Neural cell (in vitro differentiated cells): ENCODE measurements at regions not wholly inside any gene's neighbourhood (a gene's known extent, or its start where the extent isn't known, plus 50 kb on each side); places are given as distances from the start of the nearest gene placed in this dataset.
A peak's percentile ranks its signal among the peaks of the same experiment; 100 is the strongest.

ENCODE experiments used
- H2AFZ ChIP-seq: fragments of 200-600, 300-800 bp; sonication (generic), shearing (Covaris generic); 2 replicates; pipeline ENCODE4 v1.6.0; 2014; ENCODE audit warnings: low read depth, mild to moderate bottlenecking, antibody characterized with exemption, low read length, moderate library complexity
- H3F3A ChIP-seq: fragments of 200-600 bp; shearing (Covaris generic); 2 replicates; pipeline ENCODE4 v1.6.1; 2016; ENCODE audit warnings: mild to moderate bottlenecking, moderate library complexity, mixed read lengths, antibody characterized with exemption, low read length; ENCODE audit not compliant: insufficient read depth, poor library complexity, severe bottlenecking
- H3K27ac ChIP-seq: fragments of 200-600, 300-800 bp; sonication (generic), shearing (Covaris generic); 2 replicates; pipeline ENCODE4 v1.5.1; 2014; ENCODE audit warnings: mild to moderate bottlenecking, low read length, moderate library complexity
- H3K27me3 ChIP-seq: fragments of 300-800, 200-600 bp; sonication (generic), shearing (Covaris generic); 2 replicates; pipeline ENCODE4 v1.6.0; 2014; ENCODE audit warnings: mild to moderate bottlenecking, low read depth, low read length, moderate library complexity; ENCODE audit not compliant: insufficient read depth
- H3K36me3 ChIP-seq: fragments of 300-800, 200-600 bp; sonication (generic), shearing (Covaris generic); 2 replicates; pipeline ENCODE4 v1.5.1; 2014; ENCODE audit warnings: mild to moderate bottlenecking, antibody characterized with exemption, low read length, moderate library complexity; ENCODE audit not compliant: insufficient read depth
- H3K4me2 ChIP-seq: fragments of 300-800, 200-600 bp; sonication (generic), shearing (Covaris generic); 2 replicates; pipeline ENCODE4 v1.6.0; 2014; ENCODE audit warnings: mild to moderate bottlenecking, low read length
- H3K4me3 ChIP-seq: fragments of 300-800, 200-600 bp; sonication (generic), shearing (Covaris generic); 2 replicates; pipeline ENCODE4 v1.5.1; 2014; ENCODE audit warnings: mild to moderate bottlenecking, low read length, moderate library complexity
- H3K79me2 ChIP-seq: fragments of 200-600 bp; shearing (Covaris generic); replicated peaks from 2 replicates; pipeline ENCODE4 v1.6.0; 2014; ENCODE audit warnings: mild to moderate bottlenecking, low read length, moderate library complexity; ENCODE audit not compliant: insufficient read depth
- H3K9ac ChIP-seq: fragments of 300-800, 200-600 bp; sonication (generic), shearing (Covaris generic); 2 replicates; pipeline ENCODE4 v1.6.1; 2016; ENCODE audit warnings: mild to moderate bottlenecking, low read length, mixed read lengths
- H3K9me2 ChIP-seq: fragments of 200-600 bp; shearing (Covaris generic); 2 replicates; pipeline ENCODE4 v1.6.1; 2016; ENCODE audit warnings: mild to moderate bottlenecking, low read length, mixed read lengths; ENCODE audit not compliant: insufficient read depth
- H3K9me3 ChIP-seq: fragments of 200-600, 300-800 bp; sonication (generic), shearing (Covaris generic); 2 replicates; pipeline ENCODE4 v1.6.1; 2016; ENCODE audit warnings: mild to moderate bottlenecking, mixed run types, low read length, moderate library complexity, mixed read lengths
- H4K20me1 ChIP-seq: fragments of 200-600 bp; shearing (Covaris generic); 2 replicates; pipeline ENCODE4 v1.6.1; 2016; ENCODE audit warnings: mild to moderate bottlenecking, mixed run types; ENCODE audit not compliant: insufficient read depth
- EP300 ChIP-seq: fragments of 450-650 bp; conservative IDR thresholded peaks from 2 replicates; pipeline ENCODE4 v1.6.1; 2014; ENCODE audit warnings: antibody characterized with exemption, mild to moderate bottlenecking, moderate library complexity; ENCODE audit not compliant: poor library complexity, severe bottlenecking
- EZH2 ChIP-seq: fragments of 200-600, 300-800 bp; shearing (Covaris generic), sonication (generic); IDR thresholded peaks from 2 replicates; pipeline ENCODE4 v1.6.1; 2014; ENCODE audit warnings: antibody characterized with exemption, low read length, borderline replicate concordance, mild to moderate bottlenecking; ENCODE audit not compliant: insufficient read depth, poor library complexity, severe bottlenecking
- MXI1 ChIP-seq: fragments of 450-650 bp; conservative IDR thresholded peaks from 2 replicates; pipeline ENCODE4 v1.6.1; 2014; ENCODE audit warnings: antibody characterized with exemption, mild to moderate bottlenecking; ENCODE audit not compliant: poor library complexity, severe bottlenecking
- POLR2AphosphoS5 ChIP-seq: IDR thresholded peaks from 2 replicates; pipeline ENCODE4 v1.6.1; 2012
- RAD21 ChIP-seq: fragments of 450-650 bp; conservative IDR thresholded peaks from 2 replicates; pipeline ENCODE4 v1.6.1; 2014; ENCODE audit warnings: antibody characterized with exemption, mild to moderate bottlenecking, moderate library complexity
- SMC3 ChIP-seq: fragments of 450-650 bp; conservative IDR thresholded peaks from 2 replicates; pipeline ENCODE4 v1.6.1; 2014; ENCODE audit warnings: antibody characterized with exemption, mild to moderate bottlenecking, moderate library complexity; ENCODE audit not compliant: poor library complexity
- TF ChIP-seq, protein P1 (sequence below): fragments of 450-650 bp; IDR thresholded peaks from 2 replicates; pipeline ENCODE4 v1.5.1; 2014; ENCODE audit warnings: antibody characterized with exemption, mild to moderate bottlenecking, moderate library complexity; ENCODE audit not compliant: poor library complexity, severe bottlenecking
- TF ChIP-seq, protein P2 (sequence below): IDR thresholded peaks from 2 replicates; pipeline ENCODE4 v1.6.1; 2012; ENCODE audit warnings: borderline replicate concordance

DNA sequence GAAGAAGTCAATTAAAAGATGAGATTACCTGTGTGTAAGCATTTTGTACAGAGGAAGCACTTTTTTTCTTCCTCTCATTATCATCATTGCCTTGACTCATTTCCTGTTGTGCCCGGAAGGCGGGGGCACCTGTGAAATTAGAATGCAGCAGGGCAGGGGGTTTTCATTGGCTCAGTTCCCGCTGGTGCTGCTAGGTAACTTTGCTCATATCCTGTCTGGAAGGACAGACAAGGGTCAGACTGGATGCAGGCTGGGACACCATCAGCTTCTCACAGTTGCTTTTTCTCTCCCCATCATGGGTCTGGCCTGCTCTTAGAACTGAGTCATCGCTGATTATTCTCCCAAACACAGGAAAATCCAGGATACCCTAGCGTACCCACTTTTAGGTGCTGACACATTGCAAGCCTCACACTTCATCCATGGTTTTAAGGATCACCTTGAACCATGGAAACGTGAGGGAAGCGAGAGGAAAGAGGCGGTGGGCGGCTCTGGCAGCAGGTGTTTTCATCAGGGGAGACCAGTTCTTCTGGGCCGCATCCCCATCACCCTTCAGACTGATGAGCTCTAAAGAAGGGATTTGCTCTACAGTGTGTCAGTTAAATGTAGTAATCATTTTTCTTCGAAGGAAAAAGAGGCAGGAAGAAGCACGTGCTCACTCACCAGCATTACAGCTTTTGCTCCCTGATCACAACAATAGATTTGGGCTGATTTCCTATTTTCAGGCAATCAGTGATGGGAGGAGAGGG, 195.7 kb upstream of the SASH1 start:
- H4K20me1 ChIP-seq = no peaks in the 10 kb centered on the region
- no peak overlapping the region for H3K4me3 ChIP-seq
- H3K9me2 ChIP-seq = no peaks in the 10 kb centered on the region
- H3K9ac ChIP-seq = no peak overlapping the region
- H3K36me3 ChIP-seq = no peaks in the 10 kb centered on the region
- H3K27ac ChIP-seq = no peak overlapping the region
- H3K4me2 ChIP-seq = no peak overlapping the region
- no peaks in the 10 kb centered on the region for H3K79me2 ChIP-seq
- H3K27me3 ChIP-seq = no peaks in the 10 kb centered on the region
- H2AFZ ChIP-seq = no peak overlapping the region
- H3F3A ChIP-seq = no peaks in the 10 kb centered on the region
- no peaks in the 10 kb centered on the region for H3K9me3 ChIP-seq
- TF ChIP-seq, protein P1, sequence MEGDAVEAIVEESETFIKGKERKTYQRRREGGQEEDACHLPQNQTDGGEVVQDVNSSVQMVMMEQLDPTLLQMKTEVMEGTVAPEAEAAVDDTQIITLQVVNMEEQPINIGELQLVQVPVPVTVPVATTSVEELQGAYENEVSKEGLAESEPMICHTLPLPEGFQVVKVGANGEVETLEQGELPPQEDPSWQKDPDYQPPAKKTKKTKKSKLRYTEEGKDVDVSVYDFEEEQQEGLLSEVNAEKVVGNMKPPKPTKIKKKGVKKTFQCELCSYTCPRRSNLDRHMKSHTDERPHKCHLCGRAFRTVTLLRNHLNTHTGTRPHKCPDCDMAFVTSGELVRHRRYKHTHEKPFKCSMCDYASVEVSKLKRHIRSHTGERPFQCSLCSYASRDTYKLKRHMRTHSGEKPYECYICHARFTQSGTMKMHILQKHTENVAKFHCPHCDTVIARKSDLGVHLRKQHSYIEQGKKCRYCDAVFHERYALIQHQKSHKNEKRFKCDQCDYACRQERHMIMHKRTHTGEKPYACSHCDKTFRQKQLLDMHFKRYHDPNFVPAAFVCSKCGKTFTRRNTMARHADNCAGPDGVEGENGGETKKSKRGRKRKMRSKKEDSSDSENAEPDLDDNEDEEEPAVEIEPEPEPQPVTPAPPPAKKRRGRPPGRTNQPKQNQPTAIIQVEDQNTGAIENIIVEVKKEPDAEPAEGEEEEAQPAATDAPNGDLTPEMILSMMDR = no peak
- TF ChIP-seq MXI1 (no peak), EP300 (no peak), POLR2AphosphoS5 (peak; percentile 7), EZH2 (no peak)

DNA sequence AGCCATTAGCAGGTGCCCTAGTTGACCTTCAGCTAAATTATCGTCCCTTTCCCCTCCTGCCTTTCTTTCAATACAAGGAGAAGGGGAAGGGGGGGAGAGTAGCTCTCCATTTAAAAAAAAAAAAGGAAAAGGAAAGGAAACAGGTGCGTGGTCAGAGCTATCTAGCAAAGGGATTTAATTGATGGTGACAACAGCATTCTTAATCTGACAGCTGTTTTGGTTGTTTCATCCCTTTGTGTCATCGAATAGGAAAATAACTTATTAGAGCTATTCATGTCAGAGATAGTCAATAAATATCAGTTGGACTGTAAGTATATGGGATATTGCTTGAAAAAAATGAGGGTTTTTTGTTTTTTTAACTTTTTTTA, 195.2 kb upstream of the SASH1 start:
- no peaks in the 10 kb centered on the region for H3K9me2 ChIP-seq
- TF ChIP-seq EZH2 = no peak
- TF ChIP-seq RAD21 = no peak
- TF ChIP-seq MXI1 = no peak
- TF ChIP-seq, protein P1 = no peak

DNA sequence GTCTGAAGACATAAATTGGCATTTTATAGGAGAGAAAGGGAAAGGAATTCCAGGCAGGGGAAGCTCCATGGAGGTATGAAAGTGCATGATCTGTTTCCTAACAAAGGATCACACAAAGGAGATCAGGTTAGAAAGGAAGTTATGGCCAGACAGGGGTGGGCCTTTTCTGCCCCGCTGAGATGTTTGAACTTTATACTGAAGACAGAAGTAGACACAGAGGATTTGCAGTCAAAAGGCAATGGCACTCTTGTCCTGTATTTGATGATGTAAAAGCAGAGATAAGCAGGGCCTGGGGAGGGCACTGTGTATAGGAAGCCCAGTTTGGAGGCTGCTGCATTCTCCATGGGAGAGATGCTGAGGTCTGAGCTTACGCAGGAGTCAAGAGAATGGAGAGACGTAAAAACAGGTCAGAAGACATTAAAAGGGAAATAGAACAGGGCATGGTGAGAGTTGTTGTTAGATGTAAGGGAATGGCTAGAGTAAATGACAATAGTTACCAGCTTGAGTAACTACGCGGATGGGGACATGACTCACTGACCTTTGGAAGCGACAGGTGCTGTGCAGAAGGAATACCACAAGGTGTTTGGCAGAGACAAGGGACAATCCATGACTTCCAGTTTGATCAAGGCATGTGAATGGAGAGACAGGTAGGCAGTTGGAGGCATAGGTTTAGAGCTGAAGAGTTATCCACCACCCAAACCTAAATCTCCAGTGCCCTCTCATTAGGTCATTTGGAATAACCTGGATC, 190.6 kb upstream of the SASH1 start:
- H3K27ac ChIP-seq = no peak overlapping the region
- no peaks in the 10 kb centered on the region for H3K79me2 ChIP-seq
- H4K20me1 ChIP-seq = no peaks in the 10 kb centered on the region
- H2AFZ ChIP-seq = no peak overlapping the region
- no peak for TF ChIP-seq EZH2
- TF ChIP-seq POLR2AphosphoS5 = no peak
- no peak for TF ChIP-seq EP300
- TF ChIP-seq RAD21 = no peak
- TF ChIP-seq MXI1 = no peak
- TF ChIP-seq, protein P1 = no peak
- no peak for TF ChIP-seq SMC3
- TF ChIP-seq, protein P2, sequence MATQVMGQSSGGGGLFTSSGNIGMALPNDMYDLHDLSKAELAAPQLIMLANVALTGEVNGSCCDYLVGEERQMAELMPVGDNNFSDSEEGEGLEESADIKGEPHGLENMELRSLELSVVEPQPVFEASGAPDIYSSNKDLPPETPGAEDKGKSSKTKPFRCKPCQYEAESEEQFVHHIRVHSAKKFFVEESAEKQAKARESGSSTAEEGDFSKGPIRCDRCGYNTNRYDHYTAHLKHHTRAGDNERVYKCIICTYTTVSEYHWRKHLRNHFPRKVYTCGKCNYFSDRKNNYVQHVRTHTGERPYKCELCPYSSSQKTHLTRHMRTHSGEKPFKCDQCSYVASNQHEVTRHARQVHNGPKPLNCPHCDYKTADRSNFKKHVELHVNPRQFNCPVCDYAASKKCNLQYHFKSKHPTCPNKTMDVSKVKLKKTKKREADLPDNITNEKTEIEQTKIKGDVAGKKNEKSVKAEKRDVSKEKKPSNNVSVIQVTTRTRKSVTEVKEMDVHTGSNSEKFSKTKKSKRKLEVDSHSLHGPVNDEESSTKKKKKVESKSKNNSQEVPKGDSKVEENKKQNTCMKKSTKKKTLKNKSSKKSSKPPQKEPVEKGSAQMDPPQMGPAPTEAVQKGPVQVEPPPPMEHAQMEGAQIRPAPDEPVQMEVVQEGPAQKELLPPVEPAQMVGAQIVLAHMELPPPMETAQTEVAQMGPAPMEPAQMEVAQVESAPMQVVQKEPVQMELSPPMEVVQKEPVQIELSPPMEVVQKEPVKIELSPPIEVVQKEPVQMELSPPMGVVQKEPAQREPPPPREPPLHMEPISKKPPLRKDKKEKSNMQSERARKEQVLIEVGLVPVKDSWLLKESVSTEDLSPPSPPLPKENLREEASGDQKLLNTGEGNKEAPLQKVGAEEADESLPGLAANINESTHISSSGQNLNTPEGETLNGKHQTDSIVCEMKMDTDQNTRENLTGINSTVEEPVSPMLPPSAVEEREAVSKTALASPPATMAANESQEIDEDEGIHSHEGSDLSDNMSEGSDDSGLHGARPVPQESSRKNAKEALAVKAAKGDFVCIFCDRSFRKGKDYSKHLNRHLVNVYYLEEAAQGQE = no peak
- H3K4me3 ChIP-seq = no peak overlapping the region
- H3K9me3 ChIP-seq = no peaks in the 10 kb centered on the region
- no peaks in the 10 kb centered on the region for H3K36me3 ChIP-seq
- no peak overlapping the region for H3K4me2 ChIP-seq
- no peaks in the 10 kb centered on the region for H3F3A ChIP-seq
- no peak overlapping the region for H3K9ac ChIP-seq
- H3K27me3 ChIP-seq = no peaks in the 10 kb centered on the region
- H3K9me2 ChIP-seq = no peaks in the 10 kb centered on the region

More for the DNA sequence above, 195.2 kb upstream of the SASH1 start:
- Histone ChIP-seq H3K4me2 (no peak overlapping the region), H3K9ac (no peak overlapping the region), H2AFZ (no peak overlapping the region), H3K79me2 (no peaks in the 10 kb centered on the region), H3K27ac (no peak overlapping the region), H3K36me3 (no peaks in the 10 kb centered on the region), H3K27me3 (no peaks in the 10 kb centered on the region), H4K20me1 (no peaks in the 10 kb centered on the region), H3K4me3 (no peak overlapping the region), H3K9me3 (no peaks in the 10 kb centered on the region), H3F3A (no peaks in the 10 kb centered on the region)
